ENCODE measurements at regions not wholly inside any gene's neighbourhood (a gene's known extent, or its start where the extent isn't known, plus 50 kb on each side); places are given as distances from the start of the nearest gene placed in this dataset.

GRCh38 chr15:39000008-39000734 lies 435.6 kb upstream of the RASGRP1 start:
- no peak for TF ChIP-seq POLR2A (IDR thresholded peaks at IDR 0.05)
- TF ChIP-seq, protein P1, sequence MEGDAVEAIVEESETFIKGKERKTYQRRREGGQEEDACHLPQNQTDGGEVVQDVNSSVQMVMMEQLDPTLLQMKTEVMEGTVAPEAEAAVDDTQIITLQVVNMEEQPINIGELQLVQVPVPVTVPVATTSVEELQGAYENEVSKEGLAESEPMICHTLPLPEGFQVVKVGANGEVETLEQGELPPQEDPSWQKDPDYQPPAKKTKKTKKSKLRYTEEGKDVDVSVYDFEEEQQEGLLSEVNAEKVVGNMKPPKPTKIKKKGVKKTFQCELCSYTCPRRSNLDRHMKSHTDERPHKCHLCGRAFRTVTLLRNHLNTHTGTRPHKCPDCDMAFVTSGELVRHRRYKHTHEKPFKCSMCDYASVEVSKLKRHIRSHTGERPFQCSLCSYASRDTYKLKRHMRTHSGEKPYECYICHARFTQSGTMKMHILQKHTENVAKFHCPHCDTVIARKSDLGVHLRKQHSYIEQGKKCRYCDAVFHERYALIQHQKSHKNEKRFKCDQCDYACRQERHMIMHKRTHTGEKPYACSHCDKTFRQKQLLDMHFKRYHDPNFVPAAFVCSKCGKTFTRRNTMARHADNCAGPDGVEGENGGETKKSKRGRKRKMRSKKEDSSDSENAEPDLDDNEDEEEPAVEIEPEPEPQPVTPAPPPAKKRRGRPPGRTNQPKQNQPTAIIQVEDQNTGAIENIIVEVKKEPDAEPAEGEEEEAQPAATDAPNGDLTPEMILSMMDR (IDR thresholded peaks at IDR 0.05), result no peak

Measured in lower leg skin (tissue), 3 donors.